NT2/D1 (cell line): ENCODE measurements at regions not wholly inside any gene's neighbourhood (a gene's known extent, or its start where the extent isn't known, plus 50 kb on each side); places are given as distances from the start of the nearest gene placed in this dataset.

Experiments used
- YY1 ChIP-seq: IDR thresholded peaks from 2 replicates; pipeline ENCODE4 v1.6.1; 2011; ENCODE audit not compliant: insufficient read length, insufficient read depth
- ZNF274 ChIP-seq: IDR thresholded peaks from 2 replicates; pipeline ENCODE4 v1.6.1; 2011; ENCODE audit warnings: mild to moderate bottlenecking, low read depth, low read length

DNA sequence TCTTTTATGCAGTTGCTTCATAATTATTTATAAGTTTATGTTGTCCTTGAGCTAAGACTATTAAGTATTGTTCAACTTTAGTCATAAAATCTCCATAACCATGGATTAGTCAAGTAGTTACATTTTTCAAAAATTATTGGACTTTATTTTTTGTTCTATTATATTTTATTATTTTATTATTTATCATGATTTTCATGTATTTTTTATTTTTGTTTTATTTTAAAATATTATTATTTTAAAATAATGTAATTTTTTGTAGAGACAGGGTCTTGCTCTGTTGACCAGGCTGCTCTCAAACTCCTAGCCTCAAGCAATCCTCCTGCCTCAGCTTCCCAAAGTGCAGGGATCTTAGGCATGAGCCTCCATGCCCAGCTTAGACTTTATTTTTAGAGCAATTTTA is 102.3 kb downstream of the NOC3L start:
- TF ChIP-seq YY1: no peak
- no peak for TF ChIP-seq ZNF274
